Common myeloid progenitor, CD34-positive (primary cell): ENCODE measurements at regions not wholly inside any gene's neighbourhood (a gene's known extent, or its start where the extent isn't known, plus 50 kb on each side); places are given as distances from the start of the nearest gene placed in this dataset.
"Not testable (repeated sequence)": the region's sequence is repeated elsewhere in the genome, so short reads cannot be mapped to it uniquely, and the experiment has no call there.

Source experiments
- CTCF ChIA-PET: fragments of 350-600 bp; sonication (Branson Sonifier 250); formaldehyde crosslinking; loops from one replicate; lab custom pipeline; 2021; ENCODE audit warnings: antibody characterized with exemption; lab: Charles Lee
- POLR2A ChIA-PET: fragments of 350-600 bp; sonication (Branson Sonifier 250); formaldehyde crosslinking; loops from one replicate; lab custom pipeline; 2021; ENCODE audit warnings: antibody characterized with exemption; lab: Charles Lee
- DNase-seq, 3 donors: peaks; one replicate each; pipeline versions ENCODE4 v3.0.0 to v3.0.0-alpha.2; 2013
- H3K27ac ChIP-seq, 2 experiments: 1 replicate in 1 of 2; 2 replicates in 1 of 2; pipeline ENCODE4 v1.7.0; 2013; ENCODE audit warnings: inconsistent platforms in 2 of 2, low read length in 2 of 2, mild to moderate bottlenecking in 2 of 2, low read depth in 1 of 2, moderate library complexity in 1 of 2; ENCODE audit not compliant: severe bottlenecking in 2 of 2, insufficient read depth in 1 of 2, poor library complexity in 1 of 2
- H3K27me3 ChIP-seq, 5 experiments: replicated peaks in 2 of 5; 1 replicate in 3 of 5; 2 replicates in 2 of 5; pipeline versions ENCODE4 v1.6.1 to v1.7.0; 2013; ENCODE audit warnings: low read length in 4 of 5, mild to moderate bottlenecking in 2 of 5, moderate library complexity in 2 of 5, inconsistent platforms in 1 of 5; ENCODE audit not compliant: insufficient read depth in 5 of 5, control insufficient read depth in 4 of 5
- H3K36me3 ChIP-seq, 4 experiments: 1 replicate in 2 of 4; 2 replicates in 2 of 4; pipeline versions ENCODE4 v1.6.1 to v1.7.0; 2013; ENCODE audit warnings: low read length in 3 of 4, control low read depth in 1 of 4, mild to moderate bottlenecking in 1 of 4; ENCODE audit not compliant: control insufficient read depth in 4 of 4, insufficient read depth in 4 of 4
- H3K4me1 ChIP-seq, 4 experiments: 1 replicate in 3 of 4; 2 replicates in 1 of 4; pipeline versions ENCODE4 v1.6.1 to v1.7.1; 2013; ENCODE audit warnings: low read length in 3 of 4, mild to moderate bottlenecking in 3 of 4, control low read depth in 1 of 4, inconsistent platforms in 1 of 4, moderate library complexity in 1 of 4; ENCODE audit not compliant: control insufficient read depth in 4 of 4, insufficient read depth in 4 of 4; ENCODE audit errors: control extremely low read depth in 1 of 4
- H3K4me3 ChIP-seq, 7 experiments: 1 replicate in 4 of 7; 2 replicates in 3 of 7; pipeline versions ENCODE4 v1.5.1 to v1.7.0; 2013; ENCODE audit warnings: mild to moderate bottlenecking in 7 of 7, low read length in 6 of 7, moderate library complexity in 6 of 7, inconsistent platforms in 2 of 7, low read depth in 2 of 7, control low read depth in 1 of 7; ENCODE audit not compliant: insufficient read depth in 4 of 7, control insufficient read depth in 1 of 7; ENCODE audit errors: extremely low read depth in 1 of 7
- H3K9me3 ChIP-seq, 5 experiments: 1 replicate in 4 of 5; 2 replicates in 1 of 5; pipeline versions ENCODE4 v1.6.1 to v1.7.1; 2013; ENCODE audit warnings: low read length in 4 of 5, mild to moderate bottlenecking in 2 of 5, inconsistent platforms in 1 of 5, low read depth in 1 of 5, moderate library complexity in 1 of 5; ENCODE audit not compliant: control insufficient read depth in 4 of 5, insufficient read depth in 2 of 5; ENCODE audit errors: control extremely low read depth in 1 of 5
- WGBS: methylation state at CpG from one replicate; pipeline ENCODE4 v1.1.5; 2013; ENCODE audit not compliant: insufficient coverage; 5-methylcytosine and 5-hydroxymethylcytosine counted together

- no peaks in the 10 kb centered on the region for H3K4me1 ChIP-seq
- ChIA-PET CTCF (no interaction called here), POLR2A (no interaction called here)
Measured at GRCh38 chr3:59506191-59506590, 456.4 kb upstream of the CFAP20DC start.

GRCh38 chr3:59503441-59503840 lies 453.6 kb upstream of the CFAP20DC start:
- Histone ChIP-seq H3K4me3 (no peak overlapping the region), H3K27ac (no peak overlapping the region), H3K9me3 (peaks cover 0 to 3% (median 0%) of the 10 kb centered on the region in 5 experiments), H3K36me3 (no peaks in the 10 kb centered on the region), H3K4me1 (no peaks in the 10 kb centered on the region), H3K27me3 (peaks cover 0 to 5% (median 0%) of the 10 kb centered on the region in 5 experiments)
- 100% methylated on average over 1 of the region's 3 CpGs for WGBS
- no peak for DNase-seq
- POLR2A ChIA-PET: no interaction called here
- CTCF ChIA-PET: no interaction called here

More at GRCh38 chr3:59506191-59506590, 456.4 kb upstream of the CFAP20DC start:
- 88% methylated on average over 5 of the region's 5 CpGs for WGBS
- no peaks in the 10 kb centered on the region for H3K36me3 ChIP-seq
- DNase-seq: no peak
- H3K9me3 ChIP-seq: peaks cover 0 to 3% (median 0%) of the 10 kb centered on the region in 5 experiments
- no peak overlapping the region for H3K27ac ChIP-seq
- peaks cover 0 to 2% (median 0%) of the 10 kb centered on the region in 5 experiments for H3K27me3 ChIP-seq
- no peak overlapping the region for H3K4me3 ChIP-seq

DNA sequence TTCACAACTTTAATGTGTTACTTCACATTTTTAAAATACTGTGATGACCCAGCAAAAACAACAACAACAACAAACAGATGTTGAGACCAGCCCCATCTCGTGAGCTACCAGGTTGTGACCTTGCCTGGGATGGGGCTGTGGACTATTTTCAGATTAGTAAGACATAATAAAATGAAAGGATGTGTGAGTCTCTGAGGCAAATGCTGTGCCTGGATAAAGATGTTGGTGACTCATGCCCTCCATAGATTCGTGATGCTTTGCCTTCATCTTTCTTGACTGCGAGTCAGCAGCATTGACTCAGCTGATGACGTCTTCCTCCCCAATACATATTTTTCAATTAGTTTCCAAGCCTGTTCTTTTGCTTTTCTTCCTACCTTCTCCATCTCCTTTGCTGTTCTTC lies 453.0 kb upstream of the CFAP20DC start:
- 100% methylated on average over 3 of the region's 4 CpGs for WGBS
- Histone ChIP-seq H3K9me3 (peaks cover 0 to 3% (median 0%) of the 10 kb centered on the region in 5 experiments), H3K36me3 (no peaks in the 10 kb centered on the region), H3K27ac (no peak overlapping the region), H3K4me3 (no peak overlapping the region), H3K4me1 (no peaks in the 10 kb centered on the region), H3K27me3 (peaks cover 0 to 5% (median 0%) of the 10 kb centered on the region in 5 experiments)
- peak in 1 of 3 donors; percentile 9 for DNase-seq
- CTCF ChIA-PET: no interaction called here
- POLR2A ChIA-PET: no interaction called here

DNA sequence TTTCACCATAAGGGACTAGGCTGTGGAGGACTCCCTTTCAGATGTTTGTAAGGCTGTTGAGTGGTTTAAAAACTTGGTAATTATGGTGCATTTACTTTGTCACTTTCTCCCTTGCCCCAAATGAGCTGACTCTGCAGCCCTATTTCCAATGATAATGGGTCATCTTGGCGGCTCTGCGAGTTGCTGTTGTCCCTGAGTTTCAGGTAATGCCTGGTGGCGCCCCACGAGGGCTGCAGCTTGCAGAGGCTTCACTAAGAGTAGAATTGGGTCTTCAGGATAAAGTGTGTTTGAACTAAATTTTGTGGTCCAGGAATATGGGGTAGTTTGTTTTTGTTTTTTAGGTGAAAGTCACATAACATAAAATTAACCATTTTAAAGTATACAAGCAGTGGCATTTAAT lies 450.1 kb upstream of the CFAP20DC start:
- Histone ChIP-seq H3K36me3 (no peaks in the 10 kb centered on the region), H3K4me1 (no peaks in the 10 kb centered on the region), H3K27ac (no peak overlapping the region), H3K9me3 (peaks cover 0 to 3% (median 0%) of the 10 kb centered on the region in 5 experiments), H3K4me3 (no peak overlapping the region), H3K27me3 (peaks cover 0 to 3% (median 0%) of the 10 kb centered on the region in 5 experiments)
- ChIA-PET POLR2A (no interaction called here), CTCF (no interaction called here)
- no peak for DNase-seq
- WGBS: 100% methylated on average over 2 of the region's 4 CpGs

GRCh38 chr3:59499000-59499399 lies 449.2 kb upstream of the CFAP20DC start:
- Histone ChIP-seq H3K9me3 (peaks cover 0 to 3% (median 0%) of the 10 kb centered on the region in 5 experiments), H3K27me3 (peaks cover 0 to 3% (median 0%) of the 10 kb centered on the region in 5 experiments), H3K4me1 (no peaks in the 10 kb centered on the region), H3K4me3 (no peak overlapping the region), H3K27ac (no peak overlapping the region), H3K36me3 (no peaks in the 10 kb centered on the region)
- 92% methylated on average over 11 of the region's 15 CpGs for WGBS
- no peak for DNase-seq
- POLR2A ChIA-PET: no interaction called here
- CTCF ChIA-PET: no interaction called here

GRCh38 chr3:59496250-59496649 lies 446.4 kb upstream of the CFAP20DC start:
- WGBS: 89% methylated on average over 5 of the region's 5 CpGs

DNA sequence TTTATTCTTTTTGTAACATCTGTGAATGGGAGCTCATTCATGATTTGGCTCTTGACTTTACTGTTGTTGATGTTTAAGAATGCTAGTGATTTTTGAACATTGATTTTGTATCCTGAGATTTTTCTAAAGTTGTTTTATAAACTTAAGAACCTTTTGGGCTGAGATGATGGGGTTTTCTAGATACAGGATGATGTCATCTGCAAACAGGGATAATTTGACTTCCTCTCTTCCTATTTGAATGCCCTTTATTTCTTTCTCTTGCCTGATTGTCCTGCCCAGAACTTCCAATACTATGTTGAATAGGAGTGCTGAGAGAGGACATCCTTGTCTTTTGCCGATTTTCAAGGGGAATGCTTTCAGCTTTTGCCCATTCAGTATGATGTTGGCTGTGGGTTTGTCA lies 445.1 kb upstream of the CFAP20DC start:
- H3K9me3 ChIP-seq, DNase-seq, POLR2A ChIA-PET, CTCF ChIA-PET, H3K27ac ChIP-seq, H3K36me3 ChIP-seq, H3K4me1 ChIP-seq, H3K4me3 ChIP-seq, H3K27me3 ChIP-seq: not testable (repeated sequence)
- 100% methylated on average over 1 of the region's 1 CpG for WGBS

More at GRCh38 chr3:59496250-59496649, 446.4 kb upstream of the CFAP20DC start:
- Histone ChIP-seq H3K27me3 (peaks cover 0 to 3% (median 0%) of the 10 kb centered on the region in 5 experiments), H3K27ac (no peak overlapping the region), H3K4me1 (no peaks in the 10 kb centered on the region), H3K4me3 (no peak overlapping the region), H3K36me3 (no peaks in the 10 kb centered on the region), H3K9me3 (no peaks in the 10 kb centered on the region)
- ChIA-PET CTCF (no interaction called here), POLR2A (no interaction called here)
- DNase-seq: no peak
